ENCODE measurements at regions not wholly inside any gene's neighbourhood (a gene's known extent, or its start where the extent isn't known, plus 50 kb on each side); places are given as distances from the start of the nearest gene placed in this dataset.

DNA sequence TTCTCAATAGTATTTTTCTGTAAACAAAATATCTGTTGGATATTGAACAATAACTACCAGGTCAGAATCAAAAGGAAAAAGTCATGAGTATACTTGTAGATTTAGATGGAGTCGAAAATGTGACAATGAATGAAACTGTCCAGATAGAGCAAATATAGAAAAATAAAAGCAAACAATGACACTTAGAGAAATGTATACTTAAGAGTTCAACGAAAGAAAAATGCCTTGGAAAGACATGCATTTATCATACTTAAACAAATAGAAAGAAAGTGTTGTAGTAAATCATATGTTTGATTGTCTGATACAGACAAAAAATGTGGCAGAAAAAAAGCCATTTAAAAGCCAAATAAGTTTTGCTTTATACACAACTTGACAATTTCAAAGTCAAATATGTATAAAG is 571.2 kb upstream of the MGAT4C start:
- Mint-ChIP-seq H3K9me3 (peaks cover 0 to 8% of the 10 kb centered on the region in 2 donors), H3K4me3 (no peak overlapping the region), H3K4me1 (no peaks in the 10 kb centered on the region), H3K27ac (no peak overlapping the region), H3K27me3 (no peaks in the 10 kb centered on the region)
- DNase-seq (no peak), ATAC-seq (no peak)

DNA sequence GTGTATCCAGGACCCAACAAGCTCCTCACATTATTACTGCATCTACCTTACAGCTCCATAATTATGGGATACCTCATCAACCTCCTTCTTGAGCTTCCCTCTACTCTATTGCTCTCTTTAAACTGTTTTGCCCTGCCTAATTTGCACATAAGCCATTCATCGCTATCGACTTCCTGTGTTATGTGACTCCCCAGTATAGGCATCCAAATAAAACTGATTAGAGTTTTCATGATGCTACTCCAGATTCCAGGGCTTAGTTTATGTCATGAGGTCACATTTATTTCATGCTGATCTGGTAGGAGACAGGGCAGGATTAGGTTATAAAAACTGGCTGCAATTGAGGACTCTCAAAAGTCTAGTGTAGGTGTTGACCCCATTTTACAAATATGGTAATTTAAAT is 569.9 kb upstream of the MGAT4C start:
- no peak overlapping the region for H3K27ac Mint-ChIP-seq
- ATAC-seq: no peak
- H3K9me3 Mint-ChIP-seq: peaks cover 0 to 8% of the 10 kb centered on the region in 2 donors
- DNase-seq: no peak
- no peaks in the 10 kb centered on the region for H3K4me1 Mint-ChIP-seq
- H3K4me3 Mint-ChIP-seq: no peak overlapping the region
- H3K27me3 Mint-ChIP-seq: no peaks in the 10 kb centered on the region

DNA sequence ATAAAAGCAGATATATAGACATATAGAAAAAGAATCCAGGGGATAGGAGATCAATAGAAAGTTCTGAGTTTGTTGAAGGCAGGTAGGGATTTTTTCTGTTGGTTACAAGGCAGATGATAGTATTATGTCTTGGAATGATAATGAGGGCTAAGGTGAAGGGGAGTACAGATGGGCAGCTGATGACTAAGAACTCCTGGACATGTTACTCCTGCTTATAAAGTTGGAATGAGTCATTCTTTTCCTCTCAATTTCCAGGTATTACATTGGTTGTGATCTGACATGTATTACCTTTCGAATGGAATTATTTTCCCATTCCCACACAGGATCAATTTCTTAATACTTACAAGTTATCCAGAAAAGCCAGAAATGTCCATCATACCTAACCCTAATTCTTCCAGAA is 545.2 kb upstream of the MGAT4C start:
- Mint-ChIP-seq H3K4me3 (no peak overlapping the region), H3K9me3 (peaks cover 0 to 14% of the 10 kb centered on the region in 2 donors), H3K4me1 (no peaks in the 10 kb centered on the region), H3K27me3 (no peaks in the 10 kb centered on the region), H3K27ac (no peak overlapping the region)
- no peak for DNase-seq
- ATAC-seq: no peak

DNA sequence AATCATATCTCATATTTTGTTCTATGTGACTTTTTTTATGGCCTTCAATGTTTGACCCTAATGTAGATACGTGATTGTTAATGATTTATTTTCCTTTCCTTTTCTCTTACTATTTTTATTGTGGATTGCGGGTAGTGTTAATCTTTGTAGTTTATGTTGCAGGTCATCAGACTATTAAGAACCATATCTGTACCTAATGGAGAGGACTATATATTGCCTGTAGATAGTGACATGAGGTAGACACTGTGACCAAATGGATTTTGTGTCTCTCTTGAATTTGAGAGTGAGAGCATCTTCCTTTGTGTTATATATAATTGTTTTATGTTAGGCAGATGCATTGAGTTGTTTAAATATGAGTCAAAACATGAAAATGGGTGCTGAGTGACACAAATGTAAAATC is 543.4 kb upstream of the MGAT4C start:
- ATAC-seq (no peak), DNase-seq (no peak)
- Mint-ChIP-seq H3K4me3 (no peak overlapping the region), H3K4me1 (no peaks in the 10 kb centered on the region), H3K27ac (no peak overlapping the region), H3K9me3 (peaks cover 0 to 12% of the 10 kb centered on the region in 2 donors), H3K27me3 (no peaks in the 10 kb centered on the region)

DNA sequence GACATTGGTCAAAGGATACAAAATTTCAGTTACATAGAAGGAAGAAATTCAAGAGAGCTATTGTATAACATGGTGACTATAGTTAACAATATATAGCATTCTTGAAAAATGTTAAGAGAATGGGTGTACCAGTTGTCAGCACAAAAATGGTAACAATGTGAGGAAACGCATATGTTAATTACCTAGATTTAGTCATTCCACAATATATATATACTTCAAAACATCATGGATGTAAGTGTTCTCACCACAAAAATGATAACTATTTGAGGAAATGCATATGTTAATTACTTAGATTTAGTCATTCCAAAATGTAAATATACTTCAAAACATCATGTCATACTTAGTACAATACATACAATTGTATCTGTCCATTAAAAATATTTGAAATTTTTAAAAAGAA is 540.4 kb upstream of the MGAT4C start:
- Mint-ChIP-seq H3K27me3 (no peaks in the 10 kb centered on the region), H3K4me3 (no peak overlapping the region), H3K9me3 (peaks cover 0 to 12% of the 10 kb centered on the region in 2 donors), H3K4me1 (no peaks in the 10 kb centered on the region), H3K27ac (no peak overlapping the region)
- ATAC-seq (no peak), DNase-seq (no peak)

DNA sequence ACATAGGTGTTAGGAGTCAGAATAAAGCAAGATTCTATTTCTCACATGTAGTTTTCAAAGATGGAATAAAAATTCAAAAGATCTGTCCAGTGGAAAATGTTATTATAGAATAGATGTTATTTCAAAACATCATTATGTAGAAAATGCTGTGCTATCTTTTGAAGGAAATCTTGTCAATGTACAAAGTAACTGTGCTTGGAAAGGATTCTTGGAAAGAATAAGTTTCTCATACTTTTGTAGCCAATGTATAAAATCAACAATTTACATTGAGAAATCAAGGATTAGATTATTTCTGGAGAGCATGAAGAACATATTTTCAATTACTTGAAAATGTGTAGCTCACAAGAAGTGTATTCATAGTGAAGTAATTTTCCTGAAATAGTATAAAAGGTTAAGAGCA is 532.5 kb upstream of the MGAT4C start:
- Mint-ChIP-seq H3K27ac (no peak overlapping the region), H3K9me3 (no peaks in the 10 kb centered on the region), H3K27me3 (no peaks in the 10 kb centered on the region), H3K4me1 (no peaks in the 10 kb centered on the region), H3K4me3 (no peak overlapping the region)
- no peak for DNase-seq
- ATAC-seq: no peak

DNA sequence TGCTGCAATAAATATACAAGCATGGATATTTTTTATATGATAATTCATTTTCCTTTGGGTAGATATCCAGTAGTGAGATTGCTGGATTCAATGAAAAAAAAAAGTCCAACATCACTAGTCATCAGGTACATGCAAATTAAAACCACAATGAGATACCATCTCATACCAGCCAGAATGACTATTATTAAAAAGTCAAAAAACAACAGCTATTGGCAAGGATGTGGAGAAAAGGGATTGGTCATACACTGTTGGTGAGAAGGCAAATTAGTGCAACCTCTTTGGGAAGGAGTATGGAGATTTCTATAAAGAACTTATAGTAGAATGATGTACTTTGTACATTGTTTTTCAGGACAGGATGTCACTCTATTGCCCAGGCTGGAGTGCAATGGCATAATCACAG is 531.2 kb upstream of the MGAT4C start:
- Mint-ChIP-seq H3K9me3 (no peaks in the 10 kb centered on the region), H3K27me3 (no peaks in the 10 kb centered on the region), H3K4me1 (no peaks in the 10 kb centered on the region), H3K27ac (no peak overlapping the region), H3K4me3 (no peak overlapping the region)
- no peak for DNase-seq
- no peak for ATAC-seq

DNA sequence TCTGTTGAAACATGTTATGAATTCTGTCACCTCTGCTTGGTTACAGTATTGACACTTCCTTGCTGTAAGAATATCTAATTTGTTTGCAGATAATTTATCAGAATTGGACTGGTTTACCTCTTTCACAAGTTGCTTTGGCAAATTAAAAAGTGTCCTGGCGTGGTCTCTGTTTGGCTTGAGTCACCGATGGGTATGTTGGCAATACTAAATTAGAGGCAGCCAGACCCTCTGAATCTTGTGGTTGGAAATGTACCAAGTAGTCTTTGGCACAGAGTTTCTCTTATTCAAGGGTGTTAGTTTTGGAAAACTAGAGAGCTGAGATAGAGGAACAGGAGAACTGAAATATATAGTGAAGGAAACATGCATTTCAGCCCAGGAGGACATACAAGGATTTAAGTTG is 521.1 kb upstream of the MGAT4C start:
- Mint-ChIP-seq H3K9me3 (peaks cover 5 to 6% of the 10 kb centered on the region in 2 donors), H3K4me1 (no peaks in the 10 kb centered on the region), H3K27me3 (no peaks in the 10 kb centered on the region), H3K27ac (no peak overlapping the region), H3K4me3 (no peak overlapping the region)
- no peak for DNase-seq
- ATAC-seq: no peak

DNA sequence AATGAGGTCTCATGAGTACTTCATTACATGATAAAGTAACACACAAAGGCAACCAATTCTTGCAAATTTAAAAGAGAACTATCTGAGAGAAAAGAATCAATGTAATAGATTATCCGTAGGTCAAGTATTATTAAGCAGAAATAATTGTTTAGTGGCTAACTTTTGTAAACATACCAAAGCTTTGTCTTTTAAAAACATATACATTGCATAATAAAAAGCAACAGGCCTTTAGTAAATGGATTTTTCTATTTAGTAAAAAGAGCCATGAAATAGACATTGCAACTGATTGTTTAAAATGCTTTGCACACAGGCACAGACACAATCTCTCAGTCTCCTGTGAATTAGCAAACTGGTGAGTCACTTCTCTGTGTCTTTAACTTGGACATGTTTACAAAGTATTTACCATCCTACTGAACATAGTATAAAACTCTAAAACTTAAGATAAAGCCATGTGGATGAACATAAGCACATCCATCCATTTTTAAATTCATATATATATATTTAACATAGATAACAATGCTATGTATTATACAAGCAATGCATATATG is 518.7 kb upstream of the MGAT4C start:
- DNase-seq (no peak), ATAC-seq (no peak)
- peaks cover 5 to 6% of the 10 kb centered on the region in 2 donors for H3K9me3 Mint-ChIP-seq
- H3K27me3 Mint-ChIP-seq: no peaks in the 10 kb centered on the region
- H3K27ac Mint-ChIP-seq: no peak overlapping the region
- no peaks in the 10 kb centered on the region for H3K4me1 Mint-ChIP-seq
- H3K4me3 Mint-ChIP-seq: no peak overlapping the region

DNA sequence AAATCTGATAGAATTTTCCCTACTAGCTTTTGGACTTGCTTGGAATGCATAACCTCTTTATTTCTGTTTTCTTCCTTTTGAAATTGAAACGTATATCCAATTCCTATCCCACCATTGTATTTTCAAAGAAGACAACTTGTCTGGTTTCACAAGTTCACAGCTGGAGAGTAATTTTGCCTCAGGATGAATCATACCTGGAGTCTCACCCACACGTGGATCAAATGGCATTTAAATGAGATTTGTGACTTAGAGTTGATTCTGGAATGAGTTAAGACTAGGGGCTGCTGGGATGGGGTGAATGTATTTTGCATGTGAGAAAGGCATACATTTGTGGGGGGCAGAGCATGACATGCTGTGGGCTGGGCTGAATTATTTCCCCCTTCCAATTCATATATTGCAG is 516.5 kb upstream of the MGAT4C start:
- Mint-ChIP-seq H3K4me3 (no peak overlapping the region), H3K4me1 (no peaks in the 10 kb centered on the region), H3K9me3 (peaks cover 5 to 6% of the 10 kb centered on the region in 2 donors), H3K27me3 (no peaks in the 10 kb centered on the region), H3K27ac (no peak overlapping the region)
- no peak for ATAC-seq
- no peak for DNase-seq

DNA sequence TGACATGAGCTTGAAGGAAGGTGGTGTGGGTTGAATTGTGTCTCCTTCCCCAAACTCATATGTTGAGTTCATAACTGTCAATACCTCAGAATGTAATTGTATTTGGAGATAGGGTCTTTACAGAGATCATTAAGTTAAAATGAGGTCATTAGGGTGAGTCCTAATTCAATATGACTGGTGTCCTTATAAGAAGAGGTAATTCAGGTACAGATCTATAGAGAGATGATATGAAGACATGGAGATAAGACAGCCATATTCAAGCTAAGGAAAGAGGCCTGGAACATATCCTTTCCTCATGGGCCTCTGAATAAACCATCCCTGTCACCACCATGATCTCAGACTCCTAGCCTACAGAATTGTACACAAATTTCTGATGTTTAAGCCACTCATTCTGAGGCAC is 514.7 kb upstream of the MGAT4C start:
- Mint-ChIP-seq H3K9me3 (peaks cover 5 to 6% of the 10 kb centered on the region in 2 donors), H3K27ac (peak overlapping the region in 1 of 2 donors; percentile 46), H3K4me3 (no peak overlapping the region), H3K27me3 (no peaks in the 10 kb centered on the region), H3K4me1 (no peaks in the 10 kb centered on the region)
- DNase-seq (no peak), ATAC-seq (no peak)

DNA sequence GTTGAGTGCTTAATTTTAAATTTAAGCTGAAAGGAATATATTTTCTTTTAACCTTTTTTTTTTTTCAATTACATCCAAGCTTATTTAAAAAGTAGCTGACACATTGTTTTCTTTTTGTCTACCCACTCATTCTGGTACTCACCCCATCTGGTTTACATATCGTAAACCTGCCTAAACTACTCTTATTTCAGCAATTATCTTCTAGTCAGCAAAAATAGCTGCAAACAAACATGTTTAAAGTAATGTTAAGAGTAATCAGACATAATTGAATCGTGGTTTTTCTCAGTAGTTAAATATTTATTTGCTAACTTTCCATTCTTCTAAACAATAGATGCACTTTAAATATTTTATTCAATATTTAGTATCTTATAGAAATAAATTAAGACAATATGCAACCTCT is 492.7 kb upstream of the MGAT4C start:
- Mint-ChIP-seq H3K9me3 (peaks cover 0 to 6% of the 10 kb centered on the region in 2 donors), H3K4me1 (no peaks in the 10 kb centered on the region), H3K27me3 (no peaks in the 10 kb centered on the region), H3K4me3 (no peak overlapping the region), H3K27ac (no peak overlapping the region)
- ATAC-seq (no peak), DNase-seq (no peak)

DNA sequence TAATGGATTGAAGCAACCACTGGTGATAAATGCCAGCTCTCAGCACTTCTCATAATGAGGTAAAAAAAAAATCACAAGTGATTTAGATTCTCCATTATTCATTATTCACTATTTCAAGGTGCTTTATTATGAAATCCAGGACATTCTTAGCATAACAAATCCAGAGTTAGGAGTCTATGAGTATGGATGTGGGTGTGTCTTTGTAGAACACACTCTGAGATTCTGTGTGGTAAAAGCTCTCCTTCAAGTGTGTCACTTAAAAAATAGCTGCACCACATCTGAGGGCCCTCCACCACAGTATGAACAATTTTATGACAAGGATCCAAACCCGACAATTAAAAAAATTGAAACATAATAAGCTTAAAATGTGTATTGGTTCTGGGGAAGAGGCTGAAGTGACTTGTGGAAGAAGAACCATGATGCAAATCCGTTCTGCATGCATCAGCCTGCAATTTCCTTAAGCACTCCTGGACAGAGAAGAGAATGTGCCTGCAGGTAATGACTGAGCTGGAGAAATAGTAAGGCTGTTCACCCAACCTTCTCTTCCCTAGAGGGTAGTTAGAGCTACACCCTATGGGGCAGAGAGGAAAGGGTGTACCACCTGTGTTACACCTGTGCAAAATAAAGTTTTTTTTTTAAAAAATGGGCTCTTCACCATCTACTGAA is 488.5 kb upstream of the MGAT4C start:
- Mint-ChIP-seq H3K27ac (no peak overlapping the region), H3K4me1 (no peaks in the 10 kb centered on the region), H3K9me3 (peaks cover 0 to 9% of the 10 kb centered on the region in 2 donors), H3K4me3 (no peak overlapping the region), H3K27me3 (no peaks in the 10 kb centered on the region)
- ATAC-seq (no peak), DNase-seq (no peak)

DNA sequence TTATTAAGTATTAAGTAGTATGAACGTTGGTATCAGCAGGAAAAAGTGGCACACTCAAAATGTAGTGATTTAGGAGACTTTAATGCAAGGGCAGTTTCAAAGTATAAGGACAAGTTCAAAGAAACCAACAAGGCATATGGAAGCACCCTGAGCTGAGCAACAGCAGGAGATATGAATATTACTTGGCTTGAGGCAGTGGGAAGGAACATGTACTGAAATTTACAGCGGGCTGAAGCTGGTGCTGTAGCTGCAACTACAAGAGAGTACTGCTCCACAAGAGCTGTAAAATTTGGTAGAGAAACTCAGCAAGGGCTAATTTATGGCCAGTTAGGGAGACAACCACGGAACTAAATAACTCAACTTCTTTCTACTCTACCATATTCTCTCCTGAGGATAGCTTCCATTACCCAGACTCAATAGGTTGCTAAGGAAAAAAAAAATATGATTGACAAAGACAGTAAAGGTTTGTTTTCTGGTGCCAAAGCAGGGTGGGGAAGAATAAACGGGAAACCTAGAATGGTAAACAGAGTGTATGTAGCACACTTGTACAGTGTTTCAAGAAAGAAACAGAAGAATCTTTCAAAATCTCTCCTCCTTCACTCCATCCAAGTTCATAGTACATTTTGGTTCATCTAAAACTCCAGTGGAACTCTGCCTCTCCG is 487.8 kb upstream of the MGAT4C start:
- no peak overlapping the region for H3K27ac Mint-ChIP-seq
- peaks cover 0 to 9% of the 10 kb centered on the region in 2 donors for H3K9me3 Mint-ChIP-seq
- no peaks in the 10 kb centered on the region for H3K4me1 Mint-ChIP-seq
- DNase-seq (no peak), ATAC-seq (no peak)
- H3K4me3 Mint-ChIP-seq: no peak overlapping the region
- no peaks in the 10 kb centered on the region for H3K27me3 Mint-ChIP-seq

DNA sequence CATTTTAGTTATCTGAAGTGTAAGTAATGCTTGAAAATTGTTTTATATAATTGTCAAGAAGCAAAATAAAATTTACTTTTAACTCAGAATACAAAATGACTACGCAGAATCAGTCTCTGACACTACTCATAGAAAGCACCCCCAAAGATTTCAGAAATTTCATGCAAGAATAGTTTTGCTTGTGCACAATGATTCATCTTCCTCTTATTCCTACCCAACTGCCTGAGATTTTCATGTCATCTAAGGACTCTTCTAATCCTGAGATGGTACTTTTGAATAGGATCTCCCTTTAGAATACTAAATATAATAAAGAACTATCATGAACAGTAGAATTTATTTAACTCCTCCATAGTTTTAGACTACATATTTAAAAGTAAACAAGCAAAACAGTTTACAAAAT is 485.3 kb upstream of the MGAT4C start:
- Mint-ChIP-seq H3K4me1 (no peaks in the 10 kb centered on the region), H3K27me3 (no peaks in the 10 kb centered on the region), H3K27ac (no peak overlapping the region), H3K9me3 (peaks cover 0 to 9% of the 10 kb centered on the region in 2 donors), H3K4me3 (no peak overlapping the region)
- ATAC-seq: no peak
- no peak for DNase-seq

DNA sequence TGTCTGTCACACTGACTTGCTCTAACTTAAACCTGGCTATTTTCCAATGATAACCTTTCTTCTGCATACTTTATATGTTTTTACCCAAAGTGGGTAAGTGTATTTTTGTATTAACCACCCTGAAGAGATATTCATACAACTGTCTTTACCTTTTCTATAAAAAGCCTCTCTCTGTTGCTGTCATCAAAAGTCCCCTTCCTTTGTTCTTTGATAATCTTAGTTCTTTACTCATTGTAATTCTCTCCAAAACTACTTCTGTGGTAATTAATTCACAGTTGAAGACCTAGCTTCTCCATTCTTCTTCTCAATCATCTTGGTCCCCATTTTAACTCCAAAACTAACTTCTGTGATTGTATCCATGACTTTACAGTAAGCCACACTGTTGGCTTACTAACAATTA is 479.7 kb upstream of the MGAT4C start:
- ATAC-seq (no peak), DNase-seq (no peak)
- no peak overlapping the region for H3K4me3 Mint-ChIP-seq

More for the DNA sequence above, 479.7 kb upstream of the MGAT4C start:
- H3K9me3 Mint-ChIP-seq: peaks cover 0 to 11% of the 10 kb centered on the region in 2 donors
- H3K27me3 Mint-ChIP-seq: no peaks in the 10 kb centered on the region
- no peaks in the 10 kb centered on the region for H3K4me1 Mint-ChIP-seq
- no peak overlapping the region for H3K27ac Mint-ChIP-seq
